ENCODE measurements at regions not wholly inside any gene's neighbourhood (a gene's known extent, or its start where the extent isn't known, plus 50 kb on each side); places are given as distances from the start of the nearest gene placed in this dataset.

DNA sequence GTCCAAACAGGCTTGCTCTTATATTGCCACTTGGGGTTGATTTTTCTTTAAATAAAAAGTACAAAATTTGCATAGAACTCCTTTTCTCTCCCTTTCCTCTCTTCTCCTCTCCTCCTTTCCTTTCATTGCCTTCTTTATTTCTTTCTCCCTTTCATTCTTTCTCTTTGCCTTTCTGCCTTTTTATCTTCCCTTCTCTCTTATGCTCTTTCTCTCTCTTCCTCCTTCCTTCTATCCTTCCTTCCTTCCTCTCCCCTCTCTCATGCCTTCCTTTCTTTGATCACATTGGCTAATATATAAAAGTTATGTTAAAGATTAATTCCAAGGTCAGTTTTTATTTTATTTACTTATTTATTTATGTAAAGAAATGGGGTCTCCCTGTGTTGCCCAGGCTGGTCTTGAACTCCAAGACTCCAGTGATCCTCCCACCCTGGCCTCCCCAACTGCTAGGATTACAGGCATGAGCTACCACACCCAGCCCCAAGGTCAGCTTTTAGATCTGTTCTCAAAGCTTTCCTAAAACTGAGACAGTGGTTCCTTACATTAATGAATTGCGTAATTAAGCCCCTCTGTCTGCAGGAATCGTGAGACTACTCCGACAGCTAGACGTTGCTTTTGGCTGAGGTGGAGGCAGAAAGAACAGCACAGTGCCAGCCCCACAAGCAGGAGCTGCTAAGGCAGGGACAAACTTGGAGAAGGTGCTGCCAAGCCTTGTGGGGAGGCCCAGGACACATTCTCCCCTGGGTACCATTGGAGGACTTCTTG is 361.9 kb downstream of the SIPA1L2 start:
- TF ChIP-seq GATA3 (IDR thresholded peaks at IDR 0.05; ENCODE audit: low read depth, low read length) (no peak), GATA2 (IDR thresholded peaks at IDR 0.05; ENCODE audit: low read depth, low read length) (no peak)

DNA sequence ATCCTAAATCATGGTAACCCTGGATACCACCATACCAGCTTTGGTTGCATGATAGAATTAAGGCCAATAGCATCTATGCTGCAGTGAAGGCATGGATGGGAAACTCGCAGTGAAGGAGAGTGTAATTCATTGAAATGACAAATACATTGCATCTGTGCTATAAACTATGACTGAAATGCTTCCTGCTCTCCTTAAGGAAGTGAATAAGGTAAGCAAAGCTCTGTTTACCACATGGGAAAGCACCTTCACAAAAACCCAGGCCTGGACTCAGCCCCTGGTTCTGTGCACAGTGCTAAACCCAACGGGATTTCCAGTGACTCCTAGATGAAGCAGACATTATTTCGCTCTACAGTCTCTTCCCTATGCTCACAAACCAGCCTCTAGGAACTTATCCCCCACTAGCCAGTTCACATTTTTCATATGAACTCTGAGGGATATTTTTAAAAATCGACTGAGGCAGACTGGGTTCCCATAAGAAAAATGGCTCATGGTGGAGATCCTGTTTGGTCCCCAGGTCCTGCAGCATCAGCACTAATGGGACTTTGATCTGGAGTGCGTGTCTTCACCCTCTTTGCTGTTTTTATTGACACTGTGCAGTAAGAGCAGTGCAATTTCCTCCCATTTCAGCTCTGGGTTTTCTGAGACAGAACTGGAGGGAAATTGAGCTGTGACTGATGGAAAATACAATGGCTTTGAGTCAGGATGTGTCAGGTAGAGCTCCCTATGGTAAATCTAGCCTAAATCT is 362.7 kb downstream of the SIPA1L2 start:
- no peak for TF ChIP-seq GATA2 (IDR thresholded peaks at IDR 0.05; ENCODE audit: low read depth, low read length)
- TF ChIP-seq GATA3 (IDR thresholded peaks at IDR 0.05; ENCODE audit: low read depth, low read length) = no peak

DNA sequence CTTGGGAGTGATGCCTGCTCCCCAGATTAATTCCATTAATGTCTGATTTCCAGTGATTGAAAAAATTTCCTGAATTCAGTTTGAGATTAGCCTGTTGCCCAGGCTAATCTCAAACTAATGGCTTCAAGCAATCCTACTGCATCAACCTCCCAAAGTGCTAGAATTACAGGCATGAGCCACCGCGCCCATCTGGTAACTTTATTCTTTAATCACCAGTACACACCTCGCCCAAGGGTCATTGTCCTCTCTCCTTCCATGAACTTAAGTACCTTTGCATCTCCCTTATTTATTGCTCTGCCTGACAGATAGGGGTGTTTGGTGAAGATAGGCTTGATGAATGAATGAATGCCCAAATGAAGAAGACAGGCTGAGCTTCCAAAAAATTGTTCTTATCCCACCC is 366.5 kb downstream of the SIPA1L2 start:
- TF ChIP-seq GATA2 (IDR thresholded peaks at IDR 0.05; ENCODE audit: low read depth, low read length) = no peak
- no peak for TF ChIP-seq GATA3 (IDR thresholded peaks at IDR 0.05; ENCODE audit: low read depth, low read length)

DNA sequence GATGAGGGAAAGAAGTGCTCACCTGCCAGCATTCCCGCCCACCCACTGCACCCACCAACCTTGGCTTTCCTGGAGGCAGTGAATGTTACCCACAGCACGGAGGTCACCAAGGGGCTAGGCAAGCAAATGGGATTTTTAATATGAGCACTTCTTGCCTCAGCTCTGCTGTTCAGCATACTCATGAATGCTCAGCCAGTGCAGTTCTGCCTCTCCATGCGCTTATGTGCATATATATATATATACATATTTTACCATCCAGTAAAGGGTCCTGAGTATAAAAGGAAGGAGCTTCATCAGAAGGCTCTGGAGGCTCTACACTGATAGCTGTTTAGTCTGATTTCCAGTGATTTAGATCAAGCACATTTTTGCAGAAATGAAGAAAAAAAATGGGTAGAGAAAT is 366.9 kb downstream of the SIPA1L2 start:
- TF ChIP-seq GATA2 (IDR thresholded peaks at IDR 0.05; ENCODE audit: low read depth, low read length) (no peak), GATA3 (IDR thresholded peaks at IDR 0.05; ENCODE audit: low read depth, low read length) (no peak)

DNA sequence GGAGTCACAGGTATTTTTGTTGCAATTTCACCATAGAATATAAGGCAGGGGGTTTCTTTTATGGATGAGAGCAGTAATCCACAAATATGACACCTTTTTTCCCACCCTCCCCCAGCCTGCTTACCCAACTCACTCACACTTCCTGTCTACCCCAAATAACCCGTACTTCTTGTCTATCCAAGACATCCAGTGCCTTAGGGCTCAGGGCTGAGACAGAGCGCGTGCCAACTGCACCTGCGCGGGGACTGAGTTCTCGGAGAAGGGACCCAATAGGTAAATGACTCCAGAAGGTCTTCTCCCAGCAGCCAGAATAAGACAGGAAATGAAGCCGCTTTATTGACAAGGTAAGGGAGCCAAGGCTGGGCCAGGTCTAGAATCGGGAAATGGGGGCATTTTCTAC is 369.1 kb downstream of the SIPA1L2 start:
- TF ChIP-seq GATA2 (IDR thresholded peaks at IDR 0.05; ENCODE audit: low read depth, low read length) (no peak), GATA3 (IDR thresholded peaks at IDR 0.05; ENCODE audit: low read depth, low read length) (no peak)

DNA sequence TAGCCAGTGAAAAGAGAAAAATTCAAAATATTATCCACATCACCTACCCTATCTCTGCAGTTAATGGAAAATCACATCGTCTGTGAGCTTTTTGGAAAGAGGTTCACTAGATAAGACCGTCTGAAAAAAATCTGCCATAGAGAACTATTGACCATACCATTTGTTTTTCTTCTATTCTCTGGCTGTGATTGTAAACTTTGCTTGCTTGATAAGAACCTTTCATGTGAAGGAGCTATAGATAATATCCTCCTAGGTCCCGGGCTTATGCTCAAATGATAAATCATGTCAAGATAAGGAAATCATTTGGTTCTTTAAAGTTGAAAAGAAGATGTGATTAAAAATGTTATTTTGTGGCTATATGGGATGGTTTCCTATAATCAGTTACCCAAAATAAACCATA is 369.9 kb downstream of the SIPA1L2 start:
- TF ChIP-seq GATA2 (IDR thresholded peaks at IDR 0.05; ENCODE audit: low read depth, low read length) (no peak), GATA3 (IDR thresholded peaks at IDR 0.05; ENCODE audit: low read depth, low read length) (no peak)

DNA sequence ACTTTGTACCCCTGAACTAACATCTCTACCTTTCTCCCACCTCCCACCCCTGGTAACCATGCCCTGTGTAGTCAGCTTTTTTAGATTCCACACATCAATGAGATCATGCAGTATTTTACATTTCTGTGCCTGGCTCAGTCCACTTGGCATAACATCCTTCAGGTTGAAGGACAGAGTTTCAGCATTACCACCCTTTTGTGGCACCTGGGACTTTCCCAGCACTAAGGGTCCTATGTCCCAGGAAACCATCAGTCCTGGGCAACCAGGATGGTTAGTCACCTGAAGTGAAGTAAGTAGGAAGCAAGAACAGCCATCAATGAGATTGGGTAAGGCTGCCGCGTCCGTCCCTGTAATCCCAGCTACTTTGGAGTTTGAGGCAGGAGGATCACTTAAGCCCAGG is 370.6 kb downstream of the SIPA1L2 start:
- TF ChIP-seq GATA2 (IDR thresholded peaks at IDR 0.05; ENCODE audit: low read depth, low read length) (no peak), GATA3 (IDR thresholded peaks at IDR 0.05; ENCODE audit: low read depth, low read length) (no peak)

DNA sequence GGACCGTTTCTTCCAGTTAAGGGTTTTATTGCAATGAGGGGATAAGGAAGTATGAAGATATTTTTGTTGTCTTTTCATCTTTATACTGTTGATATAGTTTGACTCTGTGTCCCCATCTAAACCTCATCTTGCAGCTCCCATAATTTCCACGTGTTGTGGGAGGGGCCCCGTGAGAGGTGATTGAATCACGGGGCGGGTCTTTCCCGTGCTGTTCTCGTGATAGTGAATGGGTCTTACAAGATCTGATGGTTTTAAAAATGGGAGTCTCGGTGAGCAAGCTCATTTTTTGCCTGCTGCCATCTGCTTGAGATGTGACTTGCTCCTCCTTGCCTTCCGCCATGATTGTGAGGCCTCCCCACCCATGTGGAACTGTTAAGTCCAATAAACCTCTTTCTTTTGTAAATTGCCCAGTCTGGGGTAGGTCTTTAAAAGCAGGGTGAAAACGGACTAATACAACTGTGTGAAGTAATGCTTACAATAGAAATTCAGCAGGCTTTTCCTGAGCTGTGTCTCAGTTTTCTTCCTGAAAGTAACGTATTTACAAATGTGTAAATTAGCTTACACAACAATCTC is 377.3 kb downstream of the SIPA1L2 start:
- TF ChIP-seq GATA2 (IDR thresholded peaks at IDR 0.05; ENCODE audit: low read depth, low read length) = no peak
- no peak for TF ChIP-seq GATA3 (IDR thresholded peaks at IDR 0.05; ENCODE audit: low read depth, low read length)

DNA sequence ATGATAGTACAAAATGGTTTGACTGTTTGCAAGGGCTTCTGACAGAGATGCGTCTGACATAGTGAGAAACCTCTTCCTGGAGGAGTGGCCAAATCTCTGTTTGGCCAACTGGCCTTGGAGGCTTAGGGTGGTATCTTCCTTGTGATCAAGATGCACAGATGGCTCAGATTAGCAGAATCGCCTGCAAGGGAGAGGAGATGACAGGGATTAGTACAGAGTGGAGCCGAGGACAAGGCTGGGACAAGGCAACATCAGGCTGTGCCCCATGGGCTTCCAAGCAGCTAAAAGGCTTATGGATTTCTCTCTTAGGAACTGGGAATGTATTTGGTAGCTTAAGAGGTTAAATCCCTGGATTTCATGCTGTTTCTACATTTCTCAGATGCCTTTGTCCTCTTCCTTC is 379.1 kb downstream of the SIPA1L2 start:
- TF ChIP-seq GATA3 (IDR thresholded peaks at IDR 0.05; ENCODE audit: low read depth, low read length) (no peak; the same call in 1 of the 2 replicates), GATA2 (IDR thresholded peaks at IDR 0.05; ENCODE audit: low read depth, low read length) (peak; percentile 66; the same call in 1 of the 2 replicates)

DNA sequence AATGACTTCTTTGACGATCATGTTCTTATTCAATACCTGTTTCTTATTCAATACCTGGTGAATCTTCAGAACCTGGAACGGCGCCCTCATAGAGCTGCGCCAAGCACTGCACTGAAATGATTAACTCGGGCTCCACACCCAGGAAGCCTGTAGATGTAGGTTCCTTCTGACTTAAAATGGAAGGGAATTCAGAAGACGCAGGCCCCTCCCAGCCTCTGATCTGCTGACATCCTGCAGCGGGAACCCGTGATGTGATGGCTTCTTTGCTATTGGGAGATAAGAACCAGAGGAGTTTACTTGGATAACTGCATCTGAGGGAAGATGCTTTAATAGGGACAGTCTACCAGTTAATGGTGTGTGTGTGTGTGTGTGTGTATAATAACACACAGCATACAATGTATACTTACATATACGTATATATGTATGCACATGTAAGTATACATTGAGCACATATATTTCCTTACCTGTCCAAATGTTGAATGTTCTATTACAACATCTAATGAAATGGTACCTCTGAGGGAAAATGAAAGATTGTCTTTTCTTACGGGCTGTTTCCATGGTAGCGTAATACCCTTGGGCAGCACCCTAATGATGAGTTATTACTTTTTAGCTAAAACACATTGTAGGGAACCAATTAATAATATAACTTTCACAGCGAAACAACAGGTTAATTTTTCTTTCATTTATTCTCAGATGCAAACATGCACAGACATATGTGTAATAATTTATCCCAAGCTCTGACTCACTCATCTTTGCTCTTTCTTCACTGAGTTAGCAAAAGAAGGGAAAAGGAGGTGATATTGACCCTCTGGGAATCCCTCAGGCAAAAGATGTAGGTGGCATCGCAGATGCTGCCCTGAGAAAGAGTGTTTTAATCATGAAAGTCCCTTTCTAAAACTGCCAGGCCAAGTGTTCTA is 379.8 kb downstream of the SIPA1L2 start:
- TF ChIP-seq GATA2 (IDR thresholded peaks at IDR 0.05; ENCODE audit: low read depth, low read length) (no peak), GATA3 (IDR thresholded peaks at IDR 0.05; ENCODE audit: low read depth, low read length) (no peak)

DNA sequence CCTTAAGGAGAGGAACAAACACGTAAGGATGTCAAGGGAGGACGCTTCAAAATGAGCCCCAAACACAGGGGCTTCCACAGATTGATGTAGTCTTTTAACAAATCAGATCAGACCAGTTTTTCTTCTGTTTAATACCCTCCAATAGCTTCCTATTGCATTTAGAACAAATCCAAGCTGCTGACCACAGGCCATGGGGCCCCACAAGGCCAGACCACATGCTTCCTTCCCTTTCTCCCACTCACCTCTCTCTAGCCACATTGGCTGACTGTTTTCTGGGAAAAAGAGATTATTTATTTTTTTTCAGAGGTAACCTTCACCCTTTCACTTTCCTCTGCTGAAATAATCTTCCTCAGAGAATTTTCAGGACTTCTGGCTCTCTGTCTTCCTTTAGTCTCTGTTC is 380.6 kb downstream of the SIPA1L2 start:
- TF ChIP-seq GATA3 (IDR thresholded peaks at IDR 0.05; ENCODE audit: low read depth, low read length) (no peak), GATA2 (IDR thresholded peaks at IDR 0.05; ENCODE audit: low read depth, low read length) (no peak)

DNA sequence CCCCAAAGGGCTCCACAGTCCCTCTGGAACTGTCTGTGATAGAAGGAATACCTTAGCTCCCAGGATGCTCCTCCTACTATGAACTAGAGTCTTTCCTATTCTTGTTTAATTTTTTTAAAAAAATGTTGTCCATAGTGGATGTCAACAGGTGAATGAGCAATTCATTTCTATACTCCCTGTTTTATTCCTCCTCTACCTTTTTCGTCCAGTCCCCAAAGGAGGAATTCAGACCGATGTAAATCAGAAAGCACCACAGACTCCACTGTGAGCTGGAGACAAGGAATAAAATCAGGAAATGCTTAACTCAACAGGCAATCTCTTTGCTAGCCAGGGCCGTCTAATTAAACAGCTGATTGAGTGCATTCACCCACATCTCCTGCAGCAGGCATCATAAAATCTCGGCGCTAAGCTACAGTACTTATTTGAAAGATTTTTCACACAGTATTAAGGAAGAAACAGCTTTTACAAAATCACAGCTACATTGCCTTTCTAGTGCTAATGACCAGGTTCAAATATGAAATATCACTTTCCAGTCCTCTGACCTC is 381.6 kb downstream of the SIPA1L2 start:
- TF ChIP-seq GATA2 (IDR thresholded peaks at IDR 0.05; ENCODE audit: low read depth, low read length) (peak; percentile 88), GATA3 (IDR thresholded peaks at IDR 0.05; ENCODE audit: low read depth, low read length) (peak; percentile 67)

DNA sequence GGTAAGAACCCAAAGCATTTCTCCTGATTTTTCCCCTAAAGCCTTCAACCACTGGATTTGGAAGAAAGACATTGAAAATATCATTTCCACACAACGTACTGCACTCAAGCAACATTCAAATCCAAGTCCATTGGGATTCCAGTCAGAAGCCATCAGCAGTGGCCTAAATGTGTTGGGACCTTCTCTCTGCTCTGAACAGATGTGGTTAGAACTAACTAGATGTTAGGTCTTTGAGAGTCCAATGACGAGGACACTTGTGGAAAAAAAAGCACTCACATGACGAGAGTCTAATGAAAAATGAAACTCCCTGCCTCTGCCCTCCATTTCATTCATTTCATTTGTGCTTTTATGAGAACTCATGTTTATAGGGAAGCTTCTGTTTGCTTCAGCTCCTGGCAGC is 382.3 kb downstream of the SIPA1L2 start:
- TF ChIP-seq GATA2 (IDR thresholded peaks at IDR 0.05; ENCODE audit: low read depth, low read length) = no peak
- no peak for TF ChIP-seq GATA3 (IDR thresholded peaks at IDR 0.05; ENCODE audit: low read depth, low read length)

All from SH-SY5Y (cell line).